ENCODE measurements at regions not wholly inside any gene's neighbourhood (a gene's known extent, or its start where the extent isn't known, plus 50 kb on each side); places are given as distances from the start of the nearest gene placed in this dataset.
A peak's percentile ranks its signal among the peaks of the same experiment; 100 is the strongest.

- DNase-seq (ENCODE audit: extremely low read depth in 1 of 11, low read depth in 9 of 11, low spot score in 4 of 11) = no peak
These were observed 113.8 kb upstream of the PUDP start for GRCh38 chrX:7261672-7262332.

GRCh38 chrX:7254144-7254543, 106.2 kb upstream of the PUDP start:
- no peak for DNase-seq (ENCODE audit: extremely low read depth in 1 of 11, low read depth in 9 of 11, low spot score in 4 of 11)

- no peak for DNase-seq (ENCODE audit: extremely low read depth in 1 of 11, low read depth in 9 of 11, low spot score in 4 of 11)
These were observed 105.6 kb upstream of the PUDP start for GRCh38 chrX:7253565-7253964.

- DNase-seq (ENCODE audit: extremely low read depth in 1 of 11, low read depth in 9 of 11, low spot score in 4 of 11) = peak in 1 of 11 donors; percentile 14
These were observed 104.2 kb upstream of the PUDP start for GRCh38 chrX:7252013-7252610.

GRCh38 chrX:7247346-7247745, 99.4 kb upstream of the PUDP start:
- DNase-seq (ENCODE audit: extremely low read depth in 1 of 11, low read depth in 9 of 11, low spot score in 4 of 11) = no peak

GRCh38 chrX:7244405-7244804, 96.5 kb upstream of the PUDP start:
- no peak for DNase-seq (ENCODE audit: extremely low read depth in 1 of 11, low read depth in 9 of 11, low spot score in 4 of 11)

GRCh38 chrX:7242613-7243012, 94.7 kb upstream of the PUDP start:
- DNase-seq (ENCODE audit: extremely low read depth in 1 of 11, low read depth in 9 of 11, low spot score in 4 of 11) = no peak

GRCh38 chrX:7240929-7241328, 93.0 kb upstream of the PUDP start:
- DNase-seq (ENCODE audit: extremely low read depth in 1 of 11, low read depth in 9 of 11, low spot score in 4 of 11) = no peak

GRCh38 chrX:7235071-7235470, 87.1 kb upstream of the PUDP start:
- DNase-seq (ENCODE audit: extremely low read depth in 1 of 11, low read depth in 9 of 11, low spot score in 4 of 11) = no peak

GRCh38 chrX:7233580-7234406, 85.8 kb upstream of the PUDP start:
- no peak for DNase-seq (ENCODE audit: extremely low read depth in 1 of 11, low read depth in 9 of 11, low spot score in 4 of 11)

GRCh38 chrX:7228226-7228625, 80.3 kb upstream of the PUDP start:
- DNase-seq (ENCODE audit: extremely low read depth in 1 of 11, low read depth in 9 of 11, low spot score in 4 of 11) = no peak

GRCh38 chrX:7225338-7225737, 77.4 kb upstream of the PUDP start:
- DNase-seq (ENCODE audit: extremely low read depth in 1 of 11, low read depth in 9 of 11, low spot score in 4 of 11) = no peak

- DNase-seq (ENCODE audit: extremely low read depth in 1 of 11, low read depth in 9 of 11, low spot score in 4 of 11) = no peak
These were observed 75.3 kb upstream of the PUDP start for GRCh38 chrX:7223271-7223670.

- no peak for DNase-seq (ENCODE audit: extremely low read depth in 1 of 11, low read depth in 9 of 11, low spot score in 4 of 11)
These were observed 72.2 kb upstream of the PUDP start for GRCh38 chrX:7220121-7220520.

- DNase-seq (ENCODE audit: extremely low read depth in 1 of 11, low read depth in 9 of 11, low spot score in 4 of 11) = no peak
These were observed 71.3 kb upstream of the PUDP start for GRCh38 chrX:7219153-7219705.

- no peak for DNase-seq (ENCODE audit: extremely low read depth in 1 of 11, low read depth in 9 of 11, low spot score in 4 of 11)
These were observed 70.6 kb upstream of the PUDP start for GRCh38 chrX:7218321-7219152.

- no peak for DNase-seq (ENCODE audit: extremely low read depth in 1 of 11, low read depth in 9 of 11, low spot score in 4 of 11)
These were observed 69.1 kb upstream of the PUDP start for GRCh38 chrX:7216981-7217587.

- DNase-seq (ENCODE audit: extremely low read depth in 1 of 11, low read depth in 9 of 11, low spot score in 4 of 11) = no peak
These were observed 67.9 kb upstream of the PUDP start for GRCh38 chrX:7215842-7216241.

GRCh38 chrX:7214251-7214650, 66.3 kb upstream of the PUDP start:
- DNase-seq (ENCODE audit: extremely low read depth in 1 of 11, low read depth in 9 of 11, low spot score in 4 of 11) = no peak

Data from renal cortex interstitium (tissue), 11 donors.